PC-9 (cell line): ENCODE measurements at regions not wholly inside any gene's neighbourhood (a gene's known extent, or its start where the extent isn't known, plus 50 kb on each side); places are given as distances from the start of the nearest gene placed in this dataset.

Experiments
- EZH2 ChIP-seq: fragments of 200-600 bp; sonication (generic); IDR thresholded peaks from 2 replicates; pipeline ENCODE4 v1.8.0; 2017; ENCODE audit warnings: antibody characterized with exemption, low read depth
- TF ChIP-seq, protein P1 (sequence below): fragments of 200-600 bp; sonication (generic); conservative IDR thresholded peaks from 2 replicates; pipeline ENCODE4 v1.6.1; 2017; ENCODE audit warnings: mixed run types, antibody characterized with exemption, mild to moderate bottlenecking, moderate library complexity

- TF ChIP-seq, protein P1, sequence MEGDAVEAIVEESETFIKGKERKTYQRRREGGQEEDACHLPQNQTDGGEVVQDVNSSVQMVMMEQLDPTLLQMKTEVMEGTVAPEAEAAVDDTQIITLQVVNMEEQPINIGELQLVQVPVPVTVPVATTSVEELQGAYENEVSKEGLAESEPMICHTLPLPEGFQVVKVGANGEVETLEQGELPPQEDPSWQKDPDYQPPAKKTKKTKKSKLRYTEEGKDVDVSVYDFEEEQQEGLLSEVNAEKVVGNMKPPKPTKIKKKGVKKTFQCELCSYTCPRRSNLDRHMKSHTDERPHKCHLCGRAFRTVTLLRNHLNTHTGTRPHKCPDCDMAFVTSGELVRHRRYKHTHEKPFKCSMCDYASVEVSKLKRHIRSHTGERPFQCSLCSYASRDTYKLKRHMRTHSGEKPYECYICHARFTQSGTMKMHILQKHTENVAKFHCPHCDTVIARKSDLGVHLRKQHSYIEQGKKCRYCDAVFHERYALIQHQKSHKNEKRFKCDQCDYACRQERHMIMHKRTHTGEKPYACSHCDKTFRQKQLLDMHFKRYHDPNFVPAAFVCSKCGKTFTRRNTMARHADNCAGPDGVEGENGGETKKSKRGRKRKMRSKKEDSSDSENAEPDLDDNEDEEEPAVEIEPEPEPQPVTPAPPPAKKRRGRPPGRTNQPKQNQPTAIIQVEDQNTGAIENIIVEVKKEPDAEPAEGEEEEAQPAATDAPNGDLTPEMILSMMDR = no peak
- TF ChIP-seq EZH2 = no peak
These were observed 142.7 kb upstream of the STEAP4 start for GRCh38 chr7:88449410-88449809.
